Stomach smooth muscle (tissue), 2 donors: ENCODE measurements at regions not wholly inside any gene's neighbourhood (a gene's known extent, or its start where the extent isn't known, plus 50 kb on each side); places are given as distances from the start of the nearest gene placed in this dataset.

Source experiments
- H3K27ac ChIP-seq: one replicate; pipeline ENCODE4 v1.7.0; 2013; ENCODE audit warnings: mild to moderate bottlenecking, low read length, inconsistent platforms
- H3K27me3 ChIP-seq, 2 donors: one replicate each; pipeline ENCODE4 v1.7.0; 2013; ENCODE audit warnings: low read length in 2 of 2; ENCODE audit not compliant: insufficient read depth in 2 of 2, control insufficient read depth in 1 of 2
- H3K36me3 ChIP-seq, 2 donors: one replicate each; pipeline ENCODE4 v1.7.0; 2013; ENCODE audit warnings: low read length in 2 of 2; ENCODE audit not compliant: control insufficient read depth in 2 of 2, insufficient read depth in 2 of 2
- H3K4me1 ChIP-seq: one replicate; pipeline ENCODE4 v1.7.0; 2013; ENCODE audit warnings: low read length; ENCODE audit not compliant: control insufficient read depth, insufficient read depth
- H3K4me3 ChIP-seq, 2 donors: one replicate each; pipeline ENCODE4 v1.7.0; 2013; ENCODE audit warnings: low read length in 2 of 2
- H3K9ac ChIP-seq, 2 donors: one replicate each; pipeline ENCODE4 v1.7.0; 2013; ENCODE audit warnings: low read length in 2 of 2, mild to moderate bottlenecking in 1 of 2
- H3K9me3 ChIP-seq, 2 donors: one replicate each; pipeline ENCODE4 v1.7.0; 2013; ENCODE audit warnings: low read length in 2 of 2; ENCODE audit not compliant: control insufficient read depth in 2 of 2
- donor health status: healthy.
- donor health status: Pancreatic carcinoma.

DNA sequence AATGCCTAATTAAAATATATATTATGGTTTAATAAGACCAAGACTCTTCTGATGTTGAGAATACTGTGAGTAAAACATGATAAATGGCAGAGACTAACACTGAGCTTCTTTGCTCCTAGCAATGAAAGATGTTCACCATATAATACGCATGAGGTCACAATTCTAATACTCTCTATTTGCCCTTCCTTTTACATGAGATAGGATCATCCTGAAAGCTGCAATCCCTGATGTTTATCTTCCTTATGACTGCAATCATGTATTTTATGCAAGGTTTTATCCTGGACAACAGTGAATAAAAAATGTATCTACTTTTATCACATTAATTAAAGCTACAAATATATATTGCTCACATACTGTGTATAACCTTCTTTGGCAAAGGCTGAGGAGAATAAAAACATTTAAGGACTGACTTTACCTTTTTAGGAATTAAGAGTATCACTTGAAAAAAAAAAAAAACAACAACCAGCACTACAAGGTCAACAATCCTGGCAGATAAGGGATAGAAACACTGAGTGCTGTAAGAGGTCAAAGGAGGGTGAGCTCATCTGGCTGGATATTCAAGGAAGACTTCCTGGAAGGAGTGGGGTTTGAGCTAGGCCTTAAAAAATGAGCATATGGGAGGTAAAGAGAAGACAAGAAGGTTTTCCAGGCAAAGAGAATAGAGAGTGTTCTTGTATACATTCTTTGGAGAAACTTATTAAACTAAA lies 99.9 kb downstream of the AREG start:
- Histone ChIP-seq H3K9ac (no peak overlapping the region), H3K9me3 (no peaks in the 10 kb centered on the region), H3K4me1 (no peaks in the 10 kb centered on the region), H3K4me3 (no peak overlapping the region), H3K36me3 (no peaks in the 10 kb centered on the region), H3K27ac (no peak overlapping the region), H3K27me3 (no peaks in the 10 kb centered on the region)

DNA sequence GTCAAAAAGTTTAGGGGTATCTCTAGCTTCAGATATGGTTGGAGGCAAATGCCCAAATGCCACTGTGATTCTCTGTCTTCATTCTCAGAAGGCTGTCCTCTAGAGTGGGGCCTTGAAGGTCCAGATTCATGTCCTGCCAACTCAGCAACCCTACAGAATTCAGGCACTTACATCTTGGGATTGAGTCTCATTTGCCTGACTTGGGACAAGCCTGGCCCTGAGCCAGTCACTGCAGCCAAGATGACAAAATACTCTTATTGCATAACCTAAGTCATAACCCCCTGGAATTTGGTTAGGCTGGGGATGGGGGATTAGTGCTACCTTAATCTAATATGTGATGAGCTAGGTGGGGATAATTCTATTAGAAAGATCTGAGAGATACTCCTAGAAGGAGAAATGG lies 100.5 kb downstream of the AREG start:
- Histone ChIP-seq H3K36me3 (no peaks in the 10 kb centered on the region), H3K27ac (no peak overlapping the region)

GRCh38 chr4:74546057-74546456 lies 101.1 kb downstream of the AREG start:
- Histone ChIP-seq H3K9ac (no peak overlapping the region), H3K4me3 (no peak overlapping the region), H3K36me3 (no peaks in the 10 kb centered on the region)

More for the DNA sequence above, 100.5 kb downstream of the AREG start:
- Histone ChIP-seq H3K4me1 (no peaks in the 10 kb centered on the region), H3K4me3 (no peak overlapping the region), H3K27me3 (no peaks in the 10 kb centered on the region), H3K9ac (no peak overlapping the region), H3K9me3 (no peaks in the 10 kb centered on the region)

GRCh38 chr4:74547042-74547441 lies 102.1 kb downstream of the AREG start:
- Histone ChIP-seq H3K36me3 (no peaks in the 10 kb centered on the region), H3K27me3 (no peaks in the 10 kb centered on the region), H3K9me3 (no peaks in the 10 kb centered on the region), H3K27ac (no peak overlapping the region), H3K9ac (no peak overlapping the region), H3K4me3 (no peak overlapping the region), H3K4me1 (no peaks in the 10 kb centered on the region)

More at GRCh38 chr4:74546057-74546456, 101.1 kb downstream of the AREG start:
- Histone ChIP-seq H3K27me3 (no peaks in the 10 kb centered on the region), H3K4me1 (no peaks in the 10 kb centered on the region), H3K27ac (no peak overlapping the region), H3K9me3 (no peaks in the 10 kb centered on the region)

- no peaks in the 10 kb centered on the region for H3K9me3 ChIP-seq
Measured at GRCh38 chr4:74548561-74548960, 103.6 kb downstream of the AREG start.

GRCh38 chr4:74549936-74550335 lies 105.0 kb downstream of the AREG start:
- Histone ChIP-seq H3K36me3 (no peaks in the 10 kb centered on the region), H3K4me1 (no peaks in the 10 kb centered on the region), H3K27ac (no peak overlapping the region), H3K9ac (no peak overlapping the region), H3K4me3 (no peak overlapping the region), H3K9me3 (no peaks in the 10 kb centered on the region), H3K27me3 (no peaks in the 10 kb centered on the region)

More at GRCh38 chr4:74548561-74548960, 103.6 kb downstream of the AREG start:
- no peaks in the 10 kb centered on the region for H3K27me3 ChIP-seq
- no peak overlapping the region for H3K4me3 ChIP-seq
- H3K36me3 ChIP-seq, result no peaks in the 10 kb centered on the region
- no peak overlapping the region for H3K9ac ChIP-seq
- H3K4me1 ChIP-seq, result no peaks in the 10 kb centered on the region
- no peak overlapping the region for H3K27ac ChIP-seq

DNA sequence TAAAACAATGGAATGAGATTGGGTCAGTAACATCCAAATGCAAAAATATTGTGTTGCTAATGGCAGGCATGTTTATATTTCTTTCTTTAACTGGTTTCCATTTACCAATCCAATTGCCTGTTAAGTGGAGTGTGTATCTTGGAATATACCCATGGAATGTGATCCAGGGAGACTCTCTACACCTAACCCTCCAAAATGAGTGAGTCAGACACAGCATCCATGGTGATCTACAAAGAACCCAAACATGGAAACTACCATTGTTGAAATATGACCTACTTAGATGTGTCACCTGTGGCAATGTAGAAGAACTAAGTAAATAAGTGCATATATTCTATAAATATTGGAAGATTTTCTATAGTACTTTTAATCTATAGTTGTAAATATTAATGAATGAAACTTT lies 110.3 kb downstream of the AREG start:
- H3K27ac ChIP-seq, result no peak overlapping the region
- no peak overlapping the region for H3K9ac ChIP-seq
- no peak overlapping the region for H3K4me3 ChIP-seq
- H3K36me3 ChIP-seq, result no peaks in the 10 kb centered on the region
- no peaks in the 10 kb centered on the region for H3K27me3 ChIP-seq
- no peaks in the 10 kb centered on the region for H3K9me3 ChIP-seq
- H3K4me1 ChIP-seq, result no peaks in the 10 kb centered on the region

DNA sequence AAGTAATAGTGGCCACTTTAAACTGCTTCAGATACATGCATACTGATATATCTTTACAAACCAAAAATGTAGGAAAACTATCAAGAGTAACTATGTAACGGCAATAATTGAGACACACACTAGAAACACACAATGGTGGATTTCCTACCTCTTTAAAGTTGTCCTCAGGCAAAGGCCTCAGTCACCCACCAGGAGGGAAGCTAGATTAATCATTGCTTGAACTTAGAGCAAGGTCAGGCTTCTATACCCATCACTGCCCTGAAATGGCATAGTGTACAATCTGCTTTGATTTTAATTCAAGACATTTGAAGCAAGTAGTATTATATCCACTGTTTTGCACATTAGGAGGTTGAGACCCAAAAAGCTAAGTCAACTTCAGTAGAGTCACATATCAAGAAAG lies 110.9 kb downstream of the AREG start:
- no peaks in the 10 kb centered on the region for H3K4me1 ChIP-seq
- no peak overlapping the region for H3K4me3 ChIP-seq
- H3K9me3 ChIP-seq, result no peaks in the 10 kb centered on the region
- H3K27ac ChIP-seq, result no peak overlapping the region
- no peaks in the 10 kb centered on the region for H3K27me3 ChIP-seq
- no peak overlapping the region for H3K9ac ChIP-seq
- H3K36me3 ChIP-seq, result no peaks in the 10 kb centered on the region

GRCh38 chr4:74559853-74560252 lies 114.9 kb downstream of the AREG start:
- Histone ChIP-seq H3K27ac (no peak overlapping the region), H3K4me3 (no peak overlapping the region), H3K36me3 (no peaks in the 10 kb centered on the region), H3K4me1 (no peaks in the 10 kb centered on the region), H3K9ac (no peak overlapping the region), H3K27me3 (no peaks in the 10 kb centered on the region), H3K9me3 (no peaks in the 10 kb centered on the region)

DNA sequence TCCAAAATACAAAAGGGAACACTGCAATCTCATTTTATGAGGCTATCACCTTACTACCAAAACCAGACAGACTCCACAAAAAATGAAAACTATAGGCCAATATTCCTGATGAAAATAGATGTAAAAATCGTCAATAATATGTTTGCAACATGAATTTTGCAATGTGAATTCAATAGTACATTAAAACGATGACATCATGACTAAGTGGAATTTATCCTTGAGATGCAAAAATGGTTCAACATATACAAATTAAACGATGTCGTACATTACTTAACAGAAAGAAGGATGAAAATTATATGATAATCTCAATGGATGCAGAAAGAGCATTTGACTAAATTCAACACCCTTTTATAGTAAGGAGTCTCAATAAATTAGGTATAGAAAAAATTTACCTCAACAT lies 123.0 kb downstream of the AREG start:
- Histone ChIP-seq H3K4me3 (no peak overlapping the region), H3K27me3 (no peaks in the 10 kb centered on the region), H3K36me3 (no peaks in the 10 kb centered on the region), H3K4me1 (no peaks in the 10 kb centered on the region), H3K9me3 (peaks cover 0 to 7% of the 10 kb centered on the region in 2 donors), H3K27ac (no peak overlapping the region), H3K9ac (no peak overlapping the region)

- no peak overlapping the region for H3K27ac ChIP-seq
- no peaks in the 10 kb centered on the region for H3K36me3 ChIP-seq
- no peaks in the 10 kb centered on the region for H3K27me3 ChIP-seq
- peaks cover 0 to 7% of the 10 kb centered on the region in 2 donors for H3K9me3 ChIP-seq
- H3K9ac ChIP-seq, result no peak overlapping the region
- H3K4me3 ChIP-seq, result no peak overlapping the region
- H3K4me1 ChIP-seq, result no peaks in the 10 kb centered on the region
Measured at GRCh38 chr4:74570095-74570494, 125.2 kb downstream of the AREG start.
